DOHH2 (cell line): ENCODE measurements at regions not wholly inside any gene's neighbourhood (a gene's known extent, or its start where the extent isn't known, plus 50 kb on each side); places are given as distances from the start of the nearest gene placed in this dataset.

Experiments used
- CTCF ChIP-seq: fragments of 200-600 bp; sonication (generic); IDR thresholded peaks from one replicate; pipeline ENCODE4 v1.5.1; 2014; ENCODE audit warnings: antibody characterized with exemption, mild to moderate bottlenecking, low read depth, low read length; ENCODE audit not compliant: poor library complexity, severe bottlenecking
- EZH2phosphoT487 ChIP-seq: fragments of 200-600 bp; sonication (generic); IDR thresholded peaks from 2 replicates; pipeline ENCODE4 v1.6.1; 2017; ENCODE audit warnings: borderline replicate concordance, mild to moderate bottlenecking, antibody characterized with exemption, low read length, moderate library complexity, mixed read lengths

- TF ChIP-seq CTCF: no peak
- no peak for TF ChIP-seq EZH2phosphoT487
These were observed 499.4 kb downstream of the GBE1 start for GRCh38 chr3:81261996-81262395.
